ENCODE measurements at regions not wholly inside any gene's neighbourhood (a gene's known extent, or its start where the extent isn't known, plus 50 kb on each side); places are given as distances from the start of the nearest gene placed in this dataset.
A peak's percentile ranks its signal among the peaks of the same experiment; 100 is the strongest.

DNA sequence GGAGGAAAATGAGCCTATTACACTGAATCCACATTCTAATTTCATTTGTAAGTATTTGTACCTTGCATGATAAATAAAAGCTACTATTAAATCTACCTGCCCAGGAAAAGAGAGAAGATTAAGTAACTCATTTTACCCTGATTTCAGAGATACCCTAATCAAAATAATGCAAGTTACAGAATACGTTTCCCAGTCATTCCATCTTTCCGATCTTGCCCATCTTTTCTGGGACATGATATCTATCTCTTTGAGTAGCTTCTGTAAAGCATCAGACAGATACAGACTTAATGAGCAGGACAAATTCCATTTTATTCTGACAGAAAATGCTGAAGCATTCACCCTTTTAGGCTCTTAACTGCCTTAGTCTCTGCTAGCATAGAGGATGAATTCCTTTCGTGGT lies 56.6 kb downstream of the SPRY2 start:
- no peak for ATAC-seq (ENCODE audit: low FRiP score in 2 of 2)

DNA sequence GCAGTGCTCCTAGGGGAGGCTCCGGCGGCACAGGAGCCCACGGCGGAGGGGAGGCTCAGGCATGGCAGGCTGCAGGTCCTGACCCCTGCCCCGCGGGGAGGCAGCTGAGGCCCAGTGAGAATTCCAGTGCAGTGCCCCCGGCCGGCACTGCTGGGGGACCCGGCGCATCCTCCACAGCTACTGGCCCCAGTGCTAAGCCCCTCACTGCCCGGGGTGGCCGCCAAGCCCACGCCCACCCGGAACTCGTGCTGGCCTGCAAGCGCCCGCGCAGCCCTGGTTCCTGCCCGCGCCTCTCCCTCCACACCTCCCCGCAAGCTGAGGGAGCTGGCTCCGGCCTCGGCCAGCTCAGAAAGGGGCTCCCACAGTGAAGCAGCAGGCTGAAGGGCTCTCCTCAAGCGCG lies 62.2 kb downstream of the SPRY2 start:
- DNase-seq (peak in 1 of 2 donors; percentile 72), ATAC-seq (ENCODE audit: low FRiP score in 2 of 2) (no peak)
- H3K27me3 ChIP-seq = no peaks in the 10 kb centered on the region
- no peaks in the 10 kb centered on the region for H3K36me3 ChIP-seq
- H3K27ac ChIP-seq = no peak overlapping the region
- H3K9me3 ChIP-seq = no peaks in the 10 kb centered on the region
- WGBS, 2 donors = 97 to 100% methylated on average over 14 to 24 of the region's 25 CpGs
- no peak overlapping the region for H3K4me3 ChIP-seq
- peaks cover 0 to 10% (median 7%) of the 10 kb centered on the region in 4 donors for H3K4me1 ChIP-seq
- TF ChIP-seq EP300 (IDR thresholded peaks at IDR 0.05) = no peak
- TF ChIP-seq POLR2A (IDR thresholded peaks at IDR 0.05) = no peak
- TF ChIP-seq, protein P1, sequence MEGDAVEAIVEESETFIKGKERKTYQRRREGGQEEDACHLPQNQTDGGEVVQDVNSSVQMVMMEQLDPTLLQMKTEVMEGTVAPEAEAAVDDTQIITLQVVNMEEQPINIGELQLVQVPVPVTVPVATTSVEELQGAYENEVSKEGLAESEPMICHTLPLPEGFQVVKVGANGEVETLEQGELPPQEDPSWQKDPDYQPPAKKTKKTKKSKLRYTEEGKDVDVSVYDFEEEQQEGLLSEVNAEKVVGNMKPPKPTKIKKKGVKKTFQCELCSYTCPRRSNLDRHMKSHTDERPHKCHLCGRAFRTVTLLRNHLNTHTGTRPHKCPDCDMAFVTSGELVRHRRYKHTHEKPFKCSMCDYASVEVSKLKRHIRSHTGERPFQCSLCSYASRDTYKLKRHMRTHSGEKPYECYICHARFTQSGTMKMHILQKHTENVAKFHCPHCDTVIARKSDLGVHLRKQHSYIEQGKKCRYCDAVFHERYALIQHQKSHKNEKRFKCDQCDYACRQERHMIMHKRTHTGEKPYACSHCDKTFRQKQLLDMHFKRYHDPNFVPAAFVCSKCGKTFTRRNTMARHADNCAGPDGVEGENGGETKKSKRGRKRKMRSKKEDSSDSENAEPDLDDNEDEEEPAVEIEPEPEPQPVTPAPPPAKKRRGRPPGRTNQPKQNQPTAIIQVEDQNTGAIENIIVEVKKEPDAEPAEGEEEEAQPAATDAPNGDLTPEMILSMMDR (IDR thresholded peaks at IDR 0.05) = no peak
- no peak for TF ChIP-seq POLR2AphosphoS5 (IDR thresholded peaks at IDR 0.05)

More for the DNA sequence above, 56.6 kb downstream of the SPRY2 start:
- Histone ChIP-seq H3K36me3 (no peaks in the 10 kb centered on the region), H3K4me3 (no peak overlapping the region), H3K9me3 (no peaks in the 10 kb centered on the region), H3K4me1 (no peaks in the 10 kb centered on the region), H3K27ac (no peak overlapping the region), H3K27me3 (no peaks in the 10 kb centered on the region)
- WGBS, 2 donors = 92 to 95% methylated on average over 3 of the region's 3 CpGs
- no peak for TF ChIP-seq POLR2AphosphoS5 (IDR thresholded peaks at IDR 0.05)
- TF ChIP-seq EP300 (IDR thresholded peaks at IDR 0.05) = no peak
- TF ChIP-seq, protein P1 (IDR thresholded peaks at IDR 0.05) = no peak
- TF ChIP-seq POLR2A (IDR thresholded peaks at IDR 0.05) = no peak
- DNase-seq = no peak

DNA sequence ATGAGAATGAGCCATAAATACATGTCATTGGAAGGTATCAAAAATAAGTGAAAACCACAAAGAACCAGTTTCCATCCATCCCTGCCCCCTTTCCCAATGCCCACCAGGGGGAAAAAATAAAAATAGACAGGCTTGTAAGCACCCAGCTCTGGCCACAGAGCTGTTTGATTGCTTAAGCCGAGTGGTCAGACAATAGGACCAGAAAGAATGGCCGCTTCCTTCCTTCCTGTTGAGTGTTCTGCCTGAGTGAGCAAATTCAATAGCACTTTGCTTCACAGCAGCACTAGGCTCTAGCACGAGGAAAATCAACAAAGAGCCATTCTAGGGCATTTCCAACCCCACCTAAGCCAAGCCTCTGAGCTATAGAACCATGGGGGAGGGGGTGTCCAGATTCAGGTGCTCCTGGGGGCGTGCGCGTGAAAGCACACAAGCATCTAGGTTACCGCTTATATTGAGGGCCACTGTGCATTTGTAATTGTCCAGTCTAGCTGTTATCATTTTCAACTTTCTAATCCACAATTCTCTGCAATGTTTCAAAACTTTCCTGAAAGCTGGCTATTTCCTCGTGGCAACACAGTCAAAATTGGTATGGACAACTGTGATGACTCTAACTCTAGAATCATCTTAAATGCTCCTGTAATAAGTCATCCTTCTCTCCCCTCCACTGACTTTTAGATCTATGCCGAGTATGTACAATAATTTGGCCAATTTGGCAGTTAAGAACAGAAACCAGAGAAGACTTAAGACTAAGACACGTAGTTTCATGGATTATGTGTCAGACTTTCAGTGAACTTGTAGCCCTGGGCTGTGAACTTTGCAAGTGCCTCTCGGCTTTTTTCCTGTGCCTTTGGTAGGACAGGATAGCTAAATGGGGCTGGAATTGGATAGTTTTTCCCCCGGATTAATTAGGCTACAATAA lies 64.3 kb downstream of the SPRY2 start:
- WGBS, 2 donors = 57 to 72% methylated on average over 12 of the region's 12 CpGs
- ATAC-seq (ENCODE audit: low FRiP score in 2 of 2) = peak in 1 of 2 donors; percentile 64

DNA sequence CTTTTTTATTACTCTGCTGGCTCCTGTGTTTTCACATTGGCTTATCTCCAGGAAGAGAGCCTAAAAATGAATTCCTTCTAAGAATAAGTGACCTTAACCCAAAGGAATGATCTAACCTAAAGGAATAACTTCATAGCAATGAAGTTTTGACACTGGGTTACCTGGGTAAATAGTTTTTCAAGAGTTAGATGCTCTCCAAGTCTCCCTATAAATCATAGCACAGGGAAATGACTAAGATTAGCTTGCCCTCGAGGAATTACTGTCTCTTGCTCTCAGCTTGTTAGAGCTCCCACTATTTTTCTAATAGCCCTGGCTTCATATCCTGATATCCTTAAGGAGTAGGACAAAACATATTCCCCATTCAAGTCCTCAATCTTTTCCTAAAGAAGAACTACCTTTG lies 66.3 kb downstream of the SPRY2 start:
- DNase-seq (no peak), ATAC-seq (ENCODE audit: low FRiP score in 2 of 2) (no peak)
- TF ChIP-seq POLR2A (IDR thresholded peaks at IDR 0.05) (no peak), POLR2AphosphoS5 (IDR thresholded peaks at IDR 0.05) (no peak), EP300 (IDR thresholded peaks at IDR 0.05) (no peak)
- TF ChIP-seq, protein P1 (IDR thresholded peaks at IDR 0.05) = no peak
- Histone ChIP-seq H3K36me3 (no peaks in the 10 kb centered on the region), H3K27ac (no peak overlapping the region), H3K4me1 (peaks cover 0 to 10% (median 7%) of the 10 kb centered on the region in 4 donors), H3K27me3 (no peaks in the 10 kb centered on the region), H3K9me3 (peaks cover 0 to 8% (median 4%) of the 10 kb centered on the region in 4 donors), H3K4me3 (no peak overlapping the region)
- 70 to 76% methylated on average over 1 of the region's 1 CpG for WGBS, 2 donors

More for the DNA sequence above, 64.3 kb downstream of the SPRY2 start:
- TF ChIP-seq POLR2AphosphoS5 (IDR thresholded peaks at IDR 0.05) (peak in 1 of 2 donors; percentile 13), POLR2A (IDR thresholded peaks at IDR 0.05) (no peak)
- TF ChIP-seq, protein P1 (IDR thresholded peaks at IDR 0.05) = peak in 1 of 6 experiments; percentile 8
- Histone ChIP-seq H3K27ac (peak overlapping the region in 2 of 4 donors; percentile 34 to 50), H3K36me3 (no peaks in the 10 kb centered on the region), H3K9me3 (peaks cover 0 to 2% (median under 1%) of the 10 kb centered on the region in 4 donors), H3K27me3 (no peaks in the 10 kb centered on the region), H3K4me3 (no peak overlapping the region), H3K4me1 (peaks cover 0 to 10% (median 7%) of the 10 kb centered on the region in 4 donors)
- DNase-seq = peak in 1 of 2 donors; percentile 33
